HEK293T (cell line): ENCODE measurements at regions not wholly inside any gene's neighbourhood (a gene's known extent, or its start where the extent isn't known, plus 50 kb on each side); places are given as distances from the start of the nearest gene placed in this dataset.

Experiments used
- LEF1 ChIP-seq: fragments of 450-650 bp; IDR thresholded peaks from 2 replicates; pipeline ENCODE4 v1.6.1; 2017; ENCODE audit warnings: mild to moderate bottlenecking, borderline replicate concordance
- PKNOX1 ChIP-seq: fragments of 450-650 bp; IDR thresholded peaks from 2 replicates; pipeline ENCODE4 v1.6.1; 2016
- TARDBP ChIP-seq: fragments of 450-650 bp; IDR thresholded peaks from 2 replicates; pipeline ENCODE4 v1.6.1; 2016

GRCh38 chr10:52597189-52597863, 175.3 kb downstream of the MBL2 start:
- TF ChIP-seq LEF1 (no peak), TARDBP (no peak), PKNOX1 (no peak)
